ENCODE measurements at regions not wholly inside any gene's neighbourhood (a gene's known extent, or its start where the extent isn't known, plus 50 kb on each side); places are given as distances from the start of the nearest gene placed in this dataset.

DNA sequence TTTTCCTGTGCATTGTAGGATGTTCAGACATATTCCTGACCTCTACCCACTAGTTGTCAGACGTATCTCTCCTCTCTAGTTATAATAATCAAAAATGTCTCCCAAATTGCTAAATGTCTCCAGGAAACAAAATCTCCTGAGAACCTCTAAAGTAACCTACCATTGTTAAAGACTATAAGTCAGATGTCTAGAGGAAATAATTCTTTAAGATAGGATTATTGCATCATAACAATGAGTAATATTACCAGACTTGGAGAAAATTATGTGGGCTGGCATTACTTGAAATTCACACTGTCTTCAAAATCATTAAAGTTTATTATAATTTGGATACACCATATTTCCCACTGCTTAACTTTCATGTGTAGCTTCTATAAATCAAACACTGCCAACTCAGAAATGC is 643.0 kb upstream of the ADGRL2 start:
- TF ChIP-seq, protein P1, sequence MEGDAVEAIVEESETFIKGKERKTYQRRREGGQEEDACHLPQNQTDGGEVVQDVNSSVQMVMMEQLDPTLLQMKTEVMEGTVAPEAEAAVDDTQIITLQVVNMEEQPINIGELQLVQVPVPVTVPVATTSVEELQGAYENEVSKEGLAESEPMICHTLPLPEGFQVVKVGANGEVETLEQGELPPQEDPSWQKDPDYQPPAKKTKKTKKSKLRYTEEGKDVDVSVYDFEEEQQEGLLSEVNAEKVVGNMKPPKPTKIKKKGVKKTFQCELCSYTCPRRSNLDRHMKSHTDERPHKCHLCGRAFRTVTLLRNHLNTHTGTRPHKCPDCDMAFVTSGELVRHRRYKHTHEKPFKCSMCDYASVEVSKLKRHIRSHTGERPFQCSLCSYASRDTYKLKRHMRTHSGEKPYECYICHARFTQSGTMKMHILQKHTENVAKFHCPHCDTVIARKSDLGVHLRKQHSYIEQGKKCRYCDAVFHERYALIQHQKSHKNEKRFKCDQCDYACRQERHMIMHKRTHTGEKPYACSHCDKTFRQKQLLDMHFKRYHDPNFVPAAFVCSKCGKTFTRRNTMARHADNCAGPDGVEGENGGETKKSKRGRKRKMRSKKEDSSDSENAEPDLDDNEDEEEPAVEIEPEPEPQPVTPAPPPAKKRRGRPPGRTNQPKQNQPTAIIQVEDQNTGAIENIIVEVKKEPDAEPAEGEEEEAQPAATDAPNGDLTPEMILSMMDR (conservative IDR thresholded peaks at IDR 0.05): no peak
- H3K27ac ChIP-seq: no peak overlapping the region

DNA sequence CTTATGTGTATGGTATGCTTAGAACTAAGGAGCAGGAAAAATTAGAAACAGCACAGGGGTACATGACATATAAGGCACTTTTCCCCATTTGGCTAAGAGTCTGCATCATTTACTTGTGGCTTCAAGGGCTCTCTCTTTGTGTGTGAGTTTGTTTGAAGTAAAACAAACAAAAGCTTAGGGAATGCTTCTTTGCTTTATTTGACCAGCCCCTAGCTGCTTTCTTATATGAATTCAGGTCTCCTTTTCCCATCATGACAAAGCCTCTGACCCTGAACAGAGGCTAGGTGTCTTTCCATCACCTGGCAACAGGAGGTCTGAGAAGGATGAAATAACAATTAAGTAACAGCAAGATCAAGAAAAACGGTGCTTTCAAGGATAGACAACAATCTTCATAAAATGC is 643.8 kb upstream of the ADGRL2 start:
- TF ChIP-seq, protein P1 (conservative IDR thresholded peaks at IDR 0.05): no peak
- no peak overlapping the region for H3K27ac ChIP-seq

DNA sequence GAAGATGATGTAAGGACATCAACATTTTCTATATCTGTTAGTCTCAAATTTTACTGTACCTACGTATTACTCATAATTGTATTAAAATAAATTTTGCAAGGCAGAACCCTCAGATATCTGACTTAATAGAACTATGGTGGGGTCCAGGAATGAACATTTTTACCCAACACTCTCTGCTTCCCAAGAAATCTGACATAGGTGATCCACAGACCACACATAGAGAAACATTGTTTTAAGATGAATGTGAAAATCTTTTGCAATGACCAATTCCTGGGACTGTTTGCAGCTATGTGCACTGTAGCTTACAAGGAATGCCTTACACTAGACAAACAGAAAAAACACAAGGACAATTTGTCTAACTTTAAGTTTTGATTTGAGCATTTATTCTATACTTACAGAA is 645.6 kb upstream of the ADGRL2 start:
- TF ChIP-seq, protein P1 (conservative IDR thresholded peaks at IDR 0.05): no peak
- no peak overlapping the region for H3K27ac ChIP-seq

DNA sequence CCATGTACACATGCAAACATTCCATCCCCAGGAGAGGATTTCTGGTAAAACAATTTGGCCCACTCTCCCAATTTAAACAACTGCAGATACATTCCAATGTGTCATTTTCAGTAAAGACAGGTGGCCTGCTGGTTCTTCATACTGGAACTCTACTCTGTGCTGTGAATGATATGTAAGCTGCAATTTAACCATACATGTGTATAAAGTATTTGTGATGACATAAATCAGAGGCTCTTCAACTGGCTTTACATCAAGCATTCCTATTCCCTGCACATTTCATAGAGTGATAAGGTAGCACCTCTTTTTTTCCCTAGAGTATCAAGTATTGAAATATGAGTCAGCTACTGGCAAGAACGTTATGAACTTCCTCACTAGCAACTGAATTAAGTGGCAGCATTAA is 649.5 kb upstream of the ADGRL2 start:
- TF ChIP-seq, protein P1 (conservative IDR thresholded peaks at IDR 0.05): no peak
- H3K27ac ChIP-seq: no peak overlapping the region

DNA sequence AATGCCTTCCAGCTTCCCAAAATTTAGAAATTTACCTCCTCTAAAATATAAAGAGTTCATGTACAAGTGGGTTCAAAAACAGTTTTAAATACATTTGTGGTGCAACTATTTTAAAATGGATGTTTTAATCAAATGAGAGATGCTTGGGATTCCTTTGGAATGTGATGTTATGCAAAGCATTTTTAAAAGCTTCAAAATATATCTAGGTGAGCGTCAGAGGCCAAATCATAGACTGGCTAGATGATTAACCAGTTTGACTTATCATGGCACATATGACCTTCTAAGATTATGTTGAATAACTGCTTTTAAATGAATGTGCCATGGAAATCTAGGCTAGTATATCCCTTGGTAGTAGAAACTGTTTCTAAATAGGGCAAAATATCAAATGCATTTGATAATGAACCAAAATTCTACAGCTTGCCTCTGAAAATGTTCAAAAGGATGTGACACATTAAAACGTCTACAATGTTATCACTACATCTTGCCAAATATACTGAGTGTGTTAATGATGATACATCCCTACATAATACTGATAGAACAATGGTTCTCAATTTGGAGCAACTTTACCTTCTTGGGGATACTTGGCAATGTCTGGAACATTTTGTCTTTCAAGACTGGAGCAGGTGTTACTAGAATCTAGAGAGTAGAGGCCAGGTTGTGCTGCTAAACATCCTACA is 650.9 kb upstream of the ADGRL2 start:
- TF ChIP-seq, protein P1 (conservative IDR thresholded peaks at IDR 0.05): no peak
- no peak overlapping the region for H3K27ac ChIP-seq

DNA sequence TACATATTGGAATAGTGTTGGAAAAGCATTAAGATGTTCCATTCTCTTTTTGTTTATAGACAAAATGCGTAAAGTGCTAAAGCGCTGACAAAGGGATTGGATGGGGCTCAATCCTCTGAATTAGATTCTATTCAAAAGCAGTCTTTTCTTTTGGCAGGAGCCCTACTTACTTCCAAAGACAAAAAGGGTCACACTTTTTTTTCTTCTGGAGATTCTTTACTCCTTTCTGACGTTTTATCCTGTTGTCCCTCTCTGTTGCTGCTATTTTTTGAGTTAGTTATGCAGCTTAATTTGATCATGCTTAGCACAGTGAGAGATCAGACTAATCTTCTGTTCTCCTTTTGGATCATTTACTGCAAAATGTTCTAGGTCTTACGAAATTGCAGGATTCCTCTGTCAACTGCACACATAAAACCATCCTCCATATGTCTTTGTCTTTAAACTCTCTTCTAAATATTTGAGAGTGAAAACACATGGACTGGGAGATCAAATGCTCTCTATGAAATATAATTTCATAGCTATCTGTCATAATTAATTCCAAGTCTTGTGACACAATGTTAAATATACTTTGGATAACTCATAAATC is 656.4 kb upstream of the ADGRL2 start:
- H3K27ac ChIP-seq: no peak overlapping the region
- TF ChIP-seq, protein P1 (conservative IDR thresholded peaks at IDR 0.05): no peak

DNA sequence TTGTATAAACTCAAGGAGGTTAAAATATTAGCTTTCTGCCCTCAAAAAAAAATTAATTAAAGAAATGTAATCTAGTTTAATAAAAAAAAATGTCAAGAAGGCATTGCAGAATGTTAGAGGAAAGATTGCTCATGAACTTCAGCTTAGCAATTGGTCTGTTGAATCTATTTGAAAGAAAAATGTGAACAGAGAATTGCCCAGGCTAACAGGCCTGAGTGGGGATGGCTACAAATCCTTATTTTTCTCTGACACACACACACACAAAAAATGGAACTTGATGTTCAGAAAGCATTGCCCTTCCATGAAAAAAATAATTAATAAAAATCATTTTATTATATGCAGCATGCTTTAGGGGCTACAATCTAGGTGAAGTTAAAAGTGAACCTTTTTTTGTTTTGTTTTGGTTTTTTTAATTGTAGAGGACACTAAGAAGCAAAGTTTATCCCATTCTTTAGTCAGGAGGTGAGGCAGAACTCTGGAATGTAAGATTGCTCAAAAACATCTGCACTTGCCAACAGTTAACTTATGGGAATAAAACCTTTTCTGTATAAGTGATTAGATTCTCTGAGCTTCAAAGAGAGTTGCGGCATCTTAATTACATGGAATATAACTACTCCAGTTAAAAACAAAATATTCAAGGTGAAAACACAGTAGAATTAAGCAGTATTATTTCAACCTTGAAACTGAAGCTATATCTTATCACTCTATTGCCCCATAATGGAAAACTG is 658.5 kb upstream of the ADGRL2 start:
- TF ChIP-seq, protein P1 (conservative IDR thresholded peaks at IDR 0.05): no peak
- no peak overlapping the region for H3K27ac ChIP-seq
